Right lobe of liver (tissue), 6 donors: ENCODE measurements at regions not wholly inside any gene's neighbourhood (a gene's known extent, or its start where the extent isn't known, plus 50 kb on each side); places are given as distances from the start of the nearest gene placed in this dataset.

ENCODE experiments used
- ATAC-seq, 4 donors: fragments of 200-7000 bp; cut with Tn5 transposase; one replicate each; pipeline ENCODE4 v1.9.1; 2020; ENCODE audit warnings: mild to moderate bottlenecking in 4 of 4, moderate library complexity in 4 of 4
- DNase-seq, 3 donors: peaks; one replicate each; pipeline ENCODE4 v3.0.0-alpha.2; 2020
- H3K27ac ChIP-seq, 3 donors: fragments of 200-600 bp; one replicate each; pipeline ENCODE4 v1.8.0; 2022
- H3K27me3 ChIP-seq, 2 donors: fragments of 200-600 bp; one replicate each; pipeline ENCODE4 v1.8.0; 2022
- H3K36me3 ChIP-seq, 4 donors: fragments of 200-600 bp; sonication (generic) in 1 of 4; one replicate each; pipeline versions ENCODE4 v1.5.1 to v1.8.0; 2017 to 2022; ENCODE audit warnings: control low read depth in 1 of 4
- H3K4me1 ChIP-seq, 4 donors: fragments of 200-600 bp; sonication (generic) in 1 of 4; one replicate each; pipeline versions ENCODE4 v1.5.1 to v1.8.0; 2017 to 2022; ENCODE audit warnings: control low read depth in 1 of 4
- H3K4me3 ChIP-seq, 3 donors: fragments of 200-600 bp; one replicate each; pipeline ENCODE4 v1.8.0; 2022
- H3K9me3 ChIP-seq, 4 donors: fragments of 200-600 bp; sonication (generic) in 1 of 4; one replicate each; pipeline versions ENCODE4 v1.5.1 to v1.8.0; 2017 to 2022; ENCODE audit warnings: control low read depth in 1 of 4
- POLR2A ChIP-seq: fragments of 450-650 bp; IDR thresholded peaks from one replicate; pipeline ENCODE4 v1.6.1; 2017; ENCODE audit warnings: antibody characterized with exemption, mild to moderate bottlenecking
- WGBS: methylation state at CpG from one replicate; pipeline ENCODE4 v1.1.6; 2018; ENCODE audit warnings: low coverage, low lambda C conversion rate; ENCODE audit not compliant: insufficient coverage; ENCODE audit errors: missing lambda C conversion rate; 5-methylcytosine and 5-hydroxymethylcytosine counted together
- intact Hi-C, 2 donors: fragments of 100-400 bp; cut with DNase I; formaldehyde crosslinking; loops; one replicate each; pipeline versions ENCODE4 v1.11.2 to v1.14.1; 2022
- TF ChIP-seq, protein P1 (sequence below), 4 donors: fragments of 200-600 bp in 3 of 4; fragments of 450-650 bp in 1 of 4; IDR thresholded peaks; one replicate each; pipeline versions ENCODE4 v1.5.1 to v1.8.0; 2016 to 2022; ENCODE audit warnings: antibody characterized with exemption in 4 of 4, mild to moderate bottlenecking in 2 of 4
- donor health status: DM: no; HTN: yes; CAD: no.
- donor health status: DM: no; HTN: no; CAD: no.
- donor health status: DM: no; HTN: no; CAD: no.
- donor health status: DM: no; HTN: yes; CAD: no.
- donor health status: DM: no; HTN: yes; CAD: no.

DNA sequence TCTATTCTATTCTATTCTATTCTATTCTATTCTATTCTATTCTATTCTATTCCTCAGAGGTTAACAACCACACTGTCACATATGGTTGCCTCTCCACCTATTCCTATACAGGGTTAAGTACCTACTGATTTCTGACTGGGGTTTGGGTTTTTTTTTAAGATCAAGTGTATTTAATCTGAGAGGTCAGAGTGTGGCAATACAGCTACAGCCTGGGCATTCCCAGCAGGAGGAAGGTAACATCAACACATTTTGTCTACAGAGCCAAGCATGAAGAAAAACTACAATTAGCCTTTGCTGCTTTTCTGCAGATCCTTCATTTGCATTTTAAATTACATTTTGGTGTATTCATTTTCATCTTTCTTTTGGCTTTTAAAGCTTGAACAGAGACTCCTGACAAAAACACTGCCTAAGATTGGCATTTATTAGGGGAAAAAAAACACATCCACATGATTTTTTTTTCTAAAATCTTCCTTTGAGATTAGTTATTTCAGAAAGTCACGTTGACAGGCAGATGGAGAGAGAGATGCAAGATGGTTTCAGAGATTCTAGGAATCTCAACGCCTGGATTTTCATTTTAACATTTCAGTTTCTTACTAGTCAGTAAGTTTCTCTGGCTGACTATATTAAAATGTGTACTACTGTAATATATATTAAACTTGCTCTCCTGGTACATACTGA, 255.9 kb upstream of the TET2 start:
- TF ChIP-seq, protein P1, sequence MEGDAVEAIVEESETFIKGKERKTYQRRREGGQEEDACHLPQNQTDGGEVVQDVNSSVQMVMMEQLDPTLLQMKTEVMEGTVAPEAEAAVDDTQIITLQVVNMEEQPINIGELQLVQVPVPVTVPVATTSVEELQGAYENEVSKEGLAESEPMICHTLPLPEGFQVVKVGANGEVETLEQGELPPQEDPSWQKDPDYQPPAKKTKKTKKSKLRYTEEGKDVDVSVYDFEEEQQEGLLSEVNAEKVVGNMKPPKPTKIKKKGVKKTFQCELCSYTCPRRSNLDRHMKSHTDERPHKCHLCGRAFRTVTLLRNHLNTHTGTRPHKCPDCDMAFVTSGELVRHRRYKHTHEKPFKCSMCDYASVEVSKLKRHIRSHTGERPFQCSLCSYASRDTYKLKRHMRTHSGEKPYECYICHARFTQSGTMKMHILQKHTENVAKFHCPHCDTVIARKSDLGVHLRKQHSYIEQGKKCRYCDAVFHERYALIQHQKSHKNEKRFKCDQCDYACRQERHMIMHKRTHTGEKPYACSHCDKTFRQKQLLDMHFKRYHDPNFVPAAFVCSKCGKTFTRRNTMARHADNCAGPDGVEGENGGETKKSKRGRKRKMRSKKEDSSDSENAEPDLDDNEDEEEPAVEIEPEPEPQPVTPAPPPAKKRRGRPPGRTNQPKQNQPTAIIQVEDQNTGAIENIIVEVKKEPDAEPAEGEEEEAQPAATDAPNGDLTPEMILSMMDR (IDR thresholded peaks at IDR 0.05), result no peak
- no peak for TF ChIP-seq POLR2A
- Histone ChIP-seq H3K27me3 (no peaks in the 10 kb centered on the region), H3K4me3 (no peak overlapping the region), H3K4me1 (no peaks in the 10 kb centered on the region), H3K27ac (no peak overlapping the region), H3K9me3 (no peaks in the 10 kb centered on the region), H3K36me3 (no peaks in the 10 kb centered on the region)
- DNase-seq (no peak), ATAC-seq (peak; percentile 73 to 93 (median 82))
- intact Hi-C loops, result no loop called here
- 34% methylated on average over 2 of the region's 2 CpGs for WGBS

DNA sequence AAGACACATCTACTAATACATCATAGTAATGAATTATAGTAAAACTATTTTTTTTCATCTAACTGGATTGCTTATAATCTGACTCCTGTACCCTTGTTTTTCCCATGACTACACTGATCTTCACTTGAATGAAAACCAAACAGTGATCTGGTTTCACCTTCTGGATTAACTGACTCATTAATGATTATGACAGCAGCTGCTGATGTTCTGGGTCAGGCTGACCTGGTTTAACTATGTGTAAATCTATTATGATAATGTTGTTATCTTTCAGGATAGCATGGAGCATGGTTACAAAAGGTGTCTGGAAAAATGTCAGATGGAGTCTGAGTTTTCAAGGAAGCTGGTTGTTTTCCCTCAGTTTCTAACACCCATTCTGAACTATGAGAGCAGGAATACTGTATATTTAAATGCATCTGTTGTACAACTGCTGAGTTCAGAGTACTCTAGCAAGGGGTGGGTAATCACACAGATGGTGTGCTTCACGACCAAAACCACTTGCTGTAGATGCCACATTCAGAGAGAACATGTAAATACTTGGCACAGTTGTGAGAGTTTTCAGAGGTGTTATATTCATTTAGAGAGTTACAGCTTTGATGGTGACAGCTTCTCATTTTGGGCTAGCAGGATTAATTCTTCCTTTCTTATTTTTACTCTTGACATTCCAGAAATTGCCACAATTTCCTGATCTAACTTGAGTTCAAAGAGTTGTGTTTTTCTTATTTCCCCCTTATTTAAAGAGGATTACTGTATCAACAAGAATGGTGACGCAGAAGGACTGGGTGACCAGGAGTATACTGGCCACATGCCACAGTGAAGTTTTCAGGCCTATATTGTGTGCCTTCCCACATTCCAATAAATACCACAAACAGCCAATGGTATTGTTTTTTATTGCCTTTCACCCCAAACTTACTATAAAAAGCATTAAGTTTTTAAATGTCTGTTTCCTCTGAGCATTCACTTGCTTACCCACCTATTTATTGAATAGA, 249.7 kb upstream of the TET2 start:
- Histone ChIP-seq H3K4me3 (no peak overlapping the region), H3K9me3 (no peaks in the 10 kb centered on the region), H3K27ac (peak overlapping the region; percentile 52 to 78 (median 73)), H3K36me3 (no peaks in the 10 kb centered on the region), H3K4me1 (no peaks in the 10 kb centered on the region), H3K27me3 (no peaks in the 10 kb centered on the region)
- intact Hi-C loops, result no loop called here
- ATAC-seq (peak; percentile 69 to 84 (median 80)), DNase-seq (peak in 1 of 3 donors; percentile 38)
- TF ChIP-seq, protein P1 (IDR thresholded peaks at IDR 0.05), result no peak
- TF ChIP-seq POLR2A, result no peak
- WGBS, result 29% methylated on average over 2 of the region's 2 CpGs

DNA sequence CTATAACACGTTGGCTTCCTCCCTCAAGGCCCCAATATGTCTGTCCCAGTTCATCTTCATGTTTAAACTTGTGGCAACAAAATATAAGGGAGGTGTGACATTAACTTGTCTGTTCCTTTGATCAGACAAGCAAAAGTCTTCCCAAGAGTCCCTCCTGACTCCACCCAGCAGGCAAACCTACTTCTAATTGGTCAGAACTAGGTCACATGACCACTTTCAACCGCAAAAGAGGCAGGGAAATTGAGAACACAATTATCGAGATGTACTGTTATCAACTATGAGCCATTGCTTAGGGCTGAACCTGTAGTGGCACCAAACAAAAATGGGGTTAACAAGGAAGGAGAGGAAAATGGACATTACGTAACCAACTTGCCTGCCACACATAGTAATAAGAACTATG, 246.8 kb upstream of the TET2 start:
- H3K27ac ChIP-seq, result no peak overlapping the region
- H3K27me3 ChIP-seq, result no peaks in the 10 kb centered on the region
- 85% methylated on average over 4 of the region's 4 CpGs for WGBS
- TF ChIP-seq, protein P1 (IDR thresholded peaks at IDR 0.05), result no peak
- no peak for TF ChIP-seq POLR2A
- no peaks in the 10 kb centered on the region for H3K9me3 ChIP-seq
- intact Hi-C loops, result no loop called here
- H3K4me3 ChIP-seq, result no peak overlapping the region
- DNase-seq (no peak), ATAC-seq (no peak)
- H3K4me1 ChIP-seq, result peaks cover 0 to 4% (median 0%) of the 10 kb centered on the region in 4 donors
- H3K36me3 ChIP-seq, result no peaks in the 10 kb centered on the region

DNA sequence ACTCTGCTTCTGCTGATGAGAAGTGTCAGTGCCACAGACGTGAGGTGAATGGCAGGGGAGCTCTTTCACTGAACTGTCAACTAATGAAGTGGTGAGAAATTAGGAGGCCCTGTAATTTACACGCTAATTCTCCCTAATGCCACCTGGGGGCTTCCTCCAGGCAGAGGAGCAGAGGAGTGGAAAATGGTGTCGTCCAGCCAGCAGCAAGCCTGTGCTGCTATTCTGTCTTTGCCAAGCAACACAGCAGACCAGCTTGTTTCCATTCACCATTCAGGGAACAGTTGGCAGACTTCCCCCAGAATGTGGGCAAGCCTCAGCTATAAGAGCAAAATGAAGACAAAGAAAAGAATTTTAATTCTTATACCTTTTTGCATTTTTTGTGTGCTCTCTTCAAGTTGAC, 245.2 kb upstream of the TET2 start:
- no peak for DNase-seq
- H3K36me3 ChIP-seq, result no peaks in the 10 kb centered on the region
- ATAC-seq, result no peak
- H3K4me3 ChIP-seq, result no peak overlapping the region
- 51% methylated on average over 3 of the region's 3 CpGs for WGBS
- no peak overlapping the region for H3K27ac ChIP-seq
- TF ChIP-seq, protein P1 (IDR thresholded peaks at IDR 0.05), result no peak
- TF ChIP-seq POLR2A, result no peak
- H3K9me3 ChIP-seq, result no peaks in the 10 kb centered on the region
- peaks cover 0 to 19% (median 0%) of the 10 kb centered on the region in 4 donors for H3K4me1 ChIP-seq
- no peaks in the 10 kb centered on the region for H3K27me3 ChIP-seq
- intact Hi-C loops, result no loop called here
